GM20431 (cell line): ENCODE measurements at regions not wholly inside any gene's neighbourhood (a gene's known extent, or its start where the extent isn't known, plus 50 kb on each side); places are given as distances from the start of the nearest gene placed in this dataset.

Experiments used
- in situ Hi-C: fragments of 300-500 bp; cut with MseI, MboI; formaldehyde crosslinking; loops from one replicate; pipeline ENCODE4 v1.15.0; 2020; ENCODE audit warnings: low sequenced_read_pairs; ENCODE audit not compliant: unreplicated experiment

- in situ Hi-C loops, result no loop called here
Measured at GRCh38 chr15:31840849-31841476, 189.4 kb upstream of the CHRNA7 start.

DNA sequence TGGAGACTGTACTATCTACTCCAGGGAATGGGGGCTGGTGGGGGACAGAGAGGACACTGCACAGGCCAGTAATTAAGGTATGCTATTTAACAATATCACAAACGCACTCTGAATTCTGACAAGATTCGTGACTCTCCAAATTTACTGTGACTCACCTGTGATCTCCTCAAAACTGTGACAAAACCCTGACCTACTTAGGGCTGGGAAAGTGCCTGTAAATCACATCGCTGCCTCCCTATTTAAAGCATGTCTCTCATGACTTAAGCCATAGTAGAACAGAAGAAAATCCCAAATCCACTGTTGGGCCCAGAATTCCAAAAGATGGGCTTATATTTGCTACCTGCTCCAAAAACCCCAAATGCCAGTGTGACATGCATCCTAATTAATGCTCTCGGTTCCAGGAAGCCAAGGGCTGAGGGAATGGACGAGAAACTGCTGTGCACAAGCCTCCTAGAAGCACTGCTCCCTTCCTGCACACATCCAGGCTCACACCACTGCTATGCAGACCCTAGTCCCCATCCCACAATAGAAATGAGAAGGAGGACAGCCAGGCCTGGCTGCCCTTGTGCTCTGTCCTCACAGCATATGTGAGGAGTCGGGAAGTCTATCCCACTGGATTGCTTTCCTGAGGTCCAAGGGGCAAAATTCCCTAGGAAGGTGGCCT is 187.7 kb upstream of the CHRNA7 start:
- in situ Hi-C loops, result no loop called here

GRCh38 chr15:31843426-31844055 is 186.8 kb upstream of the CHRNA7 start:
- in situ Hi-C loops, result no loop called here

- in situ Hi-C loops, result no loop called here
Measured at GRCh38 chr15:31845791-31846190, 184.5 kb upstream of the CHRNA7 start.

- in situ Hi-C loops, result no loop called here
Measured at GRCh38 chr15:31847961-31848360, 182.4 kb upstream of the CHRNA7 start.

DNA sequence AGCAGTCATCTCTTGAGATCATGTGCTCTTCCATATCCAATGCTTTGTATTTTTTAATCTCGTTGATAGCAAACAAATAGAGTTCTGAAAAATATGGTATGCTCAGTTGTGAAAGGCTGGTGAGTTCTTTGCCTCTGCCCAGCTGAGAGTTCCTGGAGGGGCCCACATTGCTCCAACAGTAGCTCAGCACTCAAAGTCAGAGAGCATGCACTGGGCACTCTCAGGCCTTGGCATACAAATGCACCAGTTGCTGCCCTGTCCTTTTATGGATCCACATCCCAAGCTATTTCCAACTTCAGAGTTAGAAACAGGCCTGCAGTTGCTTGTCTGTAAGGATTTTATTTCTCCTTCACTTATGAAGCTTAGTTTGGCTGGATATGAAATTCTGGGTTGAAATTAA is 181.7 kb upstream of the CHRNA7 start:
- in situ Hi-C loops, result no loop called here

GRCh38 chr15:31852933-31853799 is 177.1 kb upstream of the CHRNA7 start:
- in situ Hi-C loops, result no loop called here

DNA sequence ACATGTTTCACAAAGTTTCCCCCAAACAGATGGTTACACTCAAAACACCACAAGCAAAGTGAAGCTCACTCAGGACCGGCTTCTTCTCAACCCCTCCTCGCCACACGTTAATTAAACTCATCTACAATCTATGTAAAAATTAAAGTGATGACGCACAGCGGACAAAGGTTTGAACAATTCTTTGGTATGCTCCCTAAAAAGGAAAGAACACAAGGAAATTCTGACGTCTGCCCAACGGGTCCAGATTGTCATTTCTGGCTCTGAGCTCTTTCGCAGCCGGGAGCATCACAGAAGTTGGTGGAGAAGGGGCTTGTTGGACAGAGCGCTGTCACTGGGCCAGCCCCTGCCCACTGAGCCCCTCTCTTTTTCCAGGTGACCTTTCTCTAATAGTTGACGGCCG is 173.7 kb upstream of the CHRNA7 start:
- in situ Hi-C loops, result no loop called here

- in situ Hi-C loops, result no loop called here
Measured at GRCh38 chr15:31857194-31857593, 173.1 kb upstream of the CHRNA7 start.

- in situ Hi-C loops, result no loop called here
Measured at GRCh38 chr15:31858026-31858425, 172.3 kb upstream of the CHRNA7 start.

DNA sequence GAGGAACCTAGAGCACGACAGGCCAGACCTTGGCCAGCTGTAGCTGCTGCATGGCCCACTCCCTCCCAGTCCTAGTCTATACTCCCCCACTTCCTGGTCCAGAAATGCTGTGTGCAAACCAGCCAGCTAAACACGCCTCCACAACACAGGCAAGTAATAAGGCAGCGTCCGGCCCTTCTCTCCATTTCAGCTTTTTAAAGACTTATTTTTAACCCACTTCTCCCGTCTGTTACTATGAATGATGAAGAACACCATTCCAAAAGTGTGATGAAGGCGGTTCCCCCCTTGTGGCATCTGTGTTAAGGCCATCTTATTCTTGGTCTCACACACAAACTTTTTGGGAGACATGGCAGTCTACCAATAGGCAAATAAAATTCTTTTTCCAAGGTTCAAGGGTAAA is 164.1 kb upstream of the CHRNA7 start:
- in situ Hi-C loops, result no loop called here

- in situ Hi-C loops, result no loop called here
Measured at GRCh38 chr15:31867536-31868442, 162.5 kb upstream of the CHRNA7 start.

GRCh38 chr15:31869686-31870307 is 160.5 kb upstream of the CHRNA7 start:
- in situ Hi-C loops, result no loop called here

DNA sequence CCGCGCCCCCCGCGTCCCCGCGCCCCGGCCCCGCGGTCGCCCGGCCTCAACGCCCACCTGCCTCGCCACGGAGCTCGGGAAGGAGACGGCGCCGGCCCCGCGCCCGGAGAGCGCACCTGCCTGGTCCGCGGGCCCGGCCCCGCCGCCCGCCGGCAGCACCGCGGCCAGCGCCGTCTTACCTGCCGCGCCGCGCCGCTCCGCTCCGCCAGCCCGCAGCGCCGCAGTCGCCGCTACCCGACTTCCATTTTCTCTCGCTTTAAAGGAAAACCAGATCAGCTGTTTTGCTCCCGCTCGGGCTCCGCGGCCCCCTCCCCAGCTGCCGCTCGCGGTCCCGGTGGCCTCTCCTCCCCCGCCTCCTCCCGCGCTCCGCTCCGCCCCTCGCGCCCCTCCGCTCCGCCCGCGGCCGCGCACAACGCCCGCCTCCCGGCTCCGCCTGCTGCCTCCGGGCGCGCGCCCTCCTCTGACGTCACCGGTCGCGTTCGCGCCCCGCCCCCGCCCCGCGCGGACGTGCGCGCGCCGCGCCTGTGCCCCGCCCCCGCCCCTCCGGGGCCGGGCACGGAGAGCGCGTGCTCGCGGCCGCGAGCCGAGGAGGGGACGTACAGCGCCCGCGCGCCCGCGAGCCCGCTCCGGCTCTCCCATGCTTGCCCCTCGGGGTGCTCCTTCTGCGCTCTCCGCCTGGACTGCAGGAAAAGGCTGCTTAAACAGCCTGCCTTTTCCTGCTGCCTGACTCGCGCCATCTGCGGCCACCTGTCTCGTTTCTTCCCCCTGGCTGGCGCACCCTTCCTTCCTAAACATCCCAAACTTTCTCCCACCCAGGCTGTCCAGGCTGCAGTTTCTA is 159.8 kb upstream of the CHRNA7 start, which contains the start of gene OTUD7A:
OTUD7A (minus strand) TSS at position 346 of the 838 bp plus-strand sequence.
- in situ Hi-C loops, result no loop called here

GRCh38 chr15:31871166-31871886 is 159.0 kb upstream of the CHRNA7 start:
- in situ Hi-C loops, result no loop called here

GRCh38 chr15:31871887-31872281 is 158.4 kb upstream of the CHRNA7 start:
- in situ Hi-C loops, result no loop called here

- in situ Hi-C loops, result no loop called here
Measured at GRCh38 chr15:31887246-31887645, 143.1 kb upstream of the CHRNA7 start.

- in situ Hi-C loops, result no loop called here
Measured at GRCh38 chr15:31892513-31892912, 137.8 kb upstream of the CHRNA7 start.
